ENCODE measurements at regions not wholly inside any gene's neighbourhood (a gene's known extent, or its start where the extent isn't known, plus 50 kb on each side); places are given as distances from the start of the nearest gene placed in this dataset.
"Not testable (repeated sequence)": the region's sequence is repeated elsewhere in the genome, so short reads cannot be mapped to it uniquely, and the experiment has no call there.

DNA sequence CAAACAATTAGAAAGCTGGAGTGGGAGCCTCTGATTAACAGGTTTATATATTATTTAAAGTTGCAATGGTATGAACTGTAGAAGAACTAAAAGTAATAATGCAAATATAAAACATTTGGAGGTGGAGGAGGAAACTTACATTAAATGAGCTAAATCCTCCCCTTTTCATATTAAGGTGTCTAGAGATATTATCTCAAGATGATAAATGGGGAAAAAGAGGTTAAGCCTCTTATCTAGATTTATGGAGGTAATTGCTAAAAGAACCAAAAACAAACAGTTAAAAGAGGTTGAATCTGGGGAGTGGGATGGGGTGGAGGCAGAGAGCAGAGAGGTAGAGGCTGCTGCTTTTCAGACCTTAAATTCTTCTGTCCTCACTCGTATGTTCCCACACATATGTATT, 147.8 kb upstream of the SLC24A2 start:
- DNase-seq (ENCODE audit: low spot score) = no peak

GRCh38 chr9:19935422-19935821, 146.6 kb upstream of the SLC24A2 start:
- no peak for DNase-seq (ENCODE audit: low spot score)

DNA sequence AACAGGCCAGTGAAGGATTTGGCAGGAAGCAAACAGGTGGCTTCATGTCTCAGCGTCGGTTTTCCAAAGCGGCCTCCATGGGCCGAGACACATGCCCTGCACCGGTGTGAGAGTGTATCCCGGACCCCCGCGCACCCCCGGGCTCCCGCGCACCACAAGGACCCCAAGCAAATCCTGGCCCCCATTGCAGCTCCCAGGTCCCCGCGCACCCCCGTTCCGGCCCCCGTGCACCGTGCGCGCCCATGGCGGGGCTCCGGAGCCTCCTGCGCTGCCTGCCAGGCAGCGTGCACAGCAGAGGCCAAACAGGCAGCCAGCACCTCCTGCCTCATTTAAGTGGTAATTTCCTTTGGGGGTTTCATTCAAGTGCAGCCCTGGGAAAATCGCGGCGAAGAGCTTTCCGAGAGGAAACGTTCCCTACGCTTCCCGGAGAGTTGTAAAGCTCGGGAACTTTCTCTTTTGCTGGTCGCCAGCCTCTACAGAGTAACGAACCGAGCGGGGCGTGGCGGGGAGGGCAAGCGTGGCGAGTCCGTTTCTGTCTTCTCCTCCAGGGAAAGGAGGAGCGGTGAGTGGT, 145.5 kb upstream of the SLC24A2 start:
- DNase-seq (ENCODE audit: low spot score) = no peak

- DNase-seq (ENCODE audit: low spot score) = no peak
These were observed 142.5 kb upstream of the SLC24A2 start for GRCh38 chr9:19931098-19931890.

DNA sequence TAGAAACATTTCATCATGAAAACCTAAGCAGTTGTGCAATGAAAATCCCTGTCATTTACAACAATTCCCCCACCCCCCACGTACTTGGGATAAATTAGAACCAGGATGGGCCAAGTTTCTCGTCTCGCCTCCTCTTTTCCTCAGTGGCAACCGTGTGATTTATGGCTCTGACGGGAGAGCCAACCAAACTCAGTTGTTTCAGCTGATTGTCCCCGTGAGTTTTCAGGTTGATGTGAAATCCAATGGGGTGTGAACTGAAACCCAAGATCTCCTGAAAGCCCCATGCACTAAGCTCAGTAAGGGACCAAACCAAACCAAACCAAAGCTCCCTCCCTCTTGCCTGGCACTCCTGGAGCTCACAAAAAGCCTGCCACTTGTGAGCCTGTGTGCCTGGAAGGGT, 138.7 kb upstream of the SLC24A2 start:
- DNase-seq (ENCODE audit: low spot score) = no peak

DNA sequence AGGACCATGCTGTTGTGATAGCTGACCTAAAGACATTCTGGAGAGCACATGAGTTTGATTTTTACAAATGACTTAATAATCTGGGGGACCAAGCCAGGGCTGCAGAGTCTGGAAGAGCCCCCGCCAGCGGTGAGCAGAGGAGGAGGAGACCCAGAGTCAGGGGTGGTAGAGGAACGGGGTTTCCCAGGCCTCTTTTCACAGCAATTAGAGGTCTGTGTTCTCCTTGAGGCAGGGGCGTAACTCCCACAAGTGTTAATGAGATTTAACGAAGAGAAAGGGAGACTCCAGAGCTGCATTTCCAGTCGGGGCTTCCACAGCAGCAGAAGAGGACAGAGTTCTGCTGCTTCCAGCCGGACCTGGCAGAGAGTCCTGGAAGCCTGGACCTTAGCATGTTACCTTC, 137.9 kb upstream of the SLC24A2 start:
- no peak for DNase-seq (ENCODE audit: low spot score)

- DNase-seq (ENCODE audit: low spot score) = peak; percentile 60
These were observed 137.1 kb upstream of the SLC24A2 start for GRCh38 chr9:19925674-19926503.

DNA sequence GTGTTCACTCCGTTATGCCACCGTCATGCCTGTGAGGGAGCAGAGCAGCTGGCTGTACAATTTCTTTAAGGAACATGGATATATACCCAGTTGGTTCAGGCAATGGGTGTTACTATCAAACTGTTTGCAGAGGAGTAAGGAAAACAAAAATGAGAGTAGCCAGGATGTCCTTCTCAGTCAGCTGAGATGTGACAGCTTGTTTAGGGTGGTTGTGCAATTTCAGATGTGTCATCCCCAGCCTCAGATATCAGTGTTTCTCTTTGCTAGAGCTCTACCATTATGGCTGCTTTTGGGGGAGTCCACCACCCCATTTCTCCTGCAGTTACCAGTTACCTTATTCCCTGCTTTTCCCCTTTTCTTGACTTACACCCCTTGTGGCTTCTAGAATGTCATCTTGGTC, 135.2 kb upstream of the SLC24A2 start:
- DNase-seq (ENCODE audit: low spot score) = no peak

DNA sequence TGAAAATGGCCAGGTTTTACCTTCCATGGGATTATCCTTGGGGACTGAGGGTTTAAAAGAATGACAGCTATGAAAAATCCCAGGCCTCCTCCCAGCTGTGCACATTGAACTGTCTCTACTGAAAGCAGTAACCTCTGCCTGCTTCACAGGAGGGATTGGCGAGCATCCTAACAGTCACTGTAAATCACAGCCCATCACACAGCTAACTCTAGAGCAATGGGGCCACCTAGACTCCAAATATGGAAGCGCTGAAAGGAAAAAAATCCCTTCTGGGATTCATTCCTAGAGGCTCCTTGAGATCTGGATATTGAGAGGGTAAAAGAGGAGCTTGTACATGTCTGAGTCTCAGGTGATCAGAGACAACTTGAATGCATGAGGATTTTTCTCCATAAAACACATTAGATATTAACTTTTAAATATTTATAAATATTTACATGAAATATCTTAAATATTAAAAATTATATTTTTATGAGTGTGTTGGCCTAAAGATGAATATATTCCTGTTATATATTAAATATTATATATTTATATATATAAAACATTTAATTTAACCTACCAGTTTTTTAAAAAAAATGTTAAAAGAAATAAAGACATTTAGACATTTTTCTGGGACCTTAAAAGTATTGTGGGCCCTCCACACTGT, 133.8 kb upstream of the SLC24A2 start:
- peak; percentile 15 for DNase-seq (ENCODE audit: low spot score)

DNA sequence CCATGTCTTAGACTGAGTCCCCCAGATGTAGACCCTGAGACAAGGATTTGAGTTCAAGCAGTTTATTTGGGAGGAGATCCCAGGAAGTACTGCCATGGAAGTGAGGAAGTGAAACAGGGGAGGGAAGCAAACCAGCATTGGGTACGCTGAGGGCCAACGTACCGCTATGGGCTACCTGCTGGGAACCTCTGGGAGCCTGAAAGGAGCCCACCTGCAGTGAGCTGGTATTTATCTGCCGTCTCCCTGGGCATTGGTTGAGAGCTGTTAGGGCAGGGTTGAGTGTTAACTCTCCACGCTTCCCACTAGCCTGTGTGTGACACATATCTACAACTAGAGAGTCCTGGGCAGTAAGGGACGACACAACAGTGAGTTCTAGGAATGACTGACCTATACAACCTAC, 131.6 kb upstream of the SLC24A2 start:
- no peak for DNase-seq (ENCODE audit: low spot score)

- DNase-seq (ENCODE audit: low spot score) = no peak
These were observed 129.8 kb upstream of the SLC24A2 start for GRCh38 chr9:19918630-19919029.

- no peak for DNase-seq (ENCODE audit: low spot score)
These were observed 125.2 kb upstream of the SLC24A2 start for GRCh38 chr9:19914044-19914443.

GRCh38 chr9:19913151-19913550, 124.3 kb upstream of the SLC24A2 start:
- DNase-seq (ENCODE audit: low spot score) = no peak

DNA sequence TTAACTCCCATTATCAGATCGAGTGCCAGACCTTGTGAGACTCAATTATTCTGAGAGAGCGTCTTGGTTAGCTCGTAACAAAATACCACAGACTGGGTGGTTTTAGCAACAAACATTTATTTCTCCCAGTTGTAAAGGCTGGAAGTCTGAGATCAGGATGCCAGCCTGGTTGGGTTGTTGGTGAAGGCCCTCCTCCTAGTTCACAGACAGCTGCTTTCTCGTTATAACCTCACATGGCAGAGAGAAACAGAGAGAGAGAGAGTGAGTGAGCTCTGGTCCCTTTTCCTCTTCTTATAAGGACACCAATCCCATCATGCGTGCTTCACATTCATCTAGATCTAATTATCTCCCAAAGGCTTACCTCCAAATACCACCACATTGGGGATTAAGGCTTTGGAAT, 114.2 kb upstream of the SLC24A2 start:
- no peak for DNase-seq (ENCODE audit: low spot score)

GRCh38 chr9:19901586-19901985, 112.7 kb upstream of the SLC24A2 start:
- DNase-seq (ENCODE audit: low spot score) = no peak

DNA sequence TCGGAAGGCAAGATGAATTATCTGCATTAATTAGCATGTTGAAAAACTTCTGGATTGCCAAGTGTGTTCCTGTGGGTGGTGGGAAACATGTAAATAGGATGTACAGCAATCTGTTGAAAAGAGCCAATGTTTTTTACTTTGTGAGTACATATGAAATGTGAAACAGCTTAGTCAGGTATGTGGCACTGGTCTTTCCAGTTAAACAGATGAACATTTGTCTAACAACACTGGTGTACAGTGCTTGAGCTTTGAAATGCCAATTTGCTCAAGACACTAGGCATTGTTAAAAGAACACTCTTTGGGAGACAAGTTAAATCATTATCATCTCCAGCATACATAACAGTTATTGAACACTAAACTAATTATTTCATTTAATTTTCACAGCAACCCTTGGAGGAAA, 107.3 kb upstream of the SLC24A2 start:
- DNase-seq (ENCODE audit: low spot score) = no peak

- not testable (repeated sequence) for DNase-seq (ENCODE audit: low spot score)
These were observed 106.7 kb upstream of the SLC24A2 start for GRCh38 chr9:19895578-19895977.

- no peak for DNase-seq (ENCODE audit: low spot score)
These were observed 106.2 kb upstream of the SLC24A2 start for GRCh38 chr9:19895006-19895405.

DNA sequence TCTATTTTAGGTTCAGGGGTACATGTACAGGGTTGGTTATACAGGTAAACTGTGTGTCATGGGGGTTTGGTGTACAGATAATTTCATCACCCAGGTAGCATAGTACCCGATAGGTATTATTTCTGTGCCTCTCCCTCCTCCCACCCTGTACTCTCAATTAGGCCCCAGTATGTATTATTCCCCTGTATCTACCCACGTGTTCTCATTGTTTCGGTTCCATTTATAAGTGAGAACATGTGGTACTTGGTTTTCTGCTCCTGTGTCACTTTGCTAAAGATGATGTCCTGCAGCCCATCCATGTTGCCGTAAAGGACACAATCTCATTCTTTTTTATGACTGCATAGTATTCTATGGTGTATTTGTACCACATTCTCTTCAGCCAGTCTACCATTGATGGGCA, 96.8 kb upstream of the SLC24A2 start:
- DNase-seq (ENCODE audit: low spot score) = no peak

GRCh38 chr9:19879062-19879461, 90.2 kb upstream of the SLC24A2 start:
- DNase-seq (ENCODE audit: low spot score) = no peak

DNA sequence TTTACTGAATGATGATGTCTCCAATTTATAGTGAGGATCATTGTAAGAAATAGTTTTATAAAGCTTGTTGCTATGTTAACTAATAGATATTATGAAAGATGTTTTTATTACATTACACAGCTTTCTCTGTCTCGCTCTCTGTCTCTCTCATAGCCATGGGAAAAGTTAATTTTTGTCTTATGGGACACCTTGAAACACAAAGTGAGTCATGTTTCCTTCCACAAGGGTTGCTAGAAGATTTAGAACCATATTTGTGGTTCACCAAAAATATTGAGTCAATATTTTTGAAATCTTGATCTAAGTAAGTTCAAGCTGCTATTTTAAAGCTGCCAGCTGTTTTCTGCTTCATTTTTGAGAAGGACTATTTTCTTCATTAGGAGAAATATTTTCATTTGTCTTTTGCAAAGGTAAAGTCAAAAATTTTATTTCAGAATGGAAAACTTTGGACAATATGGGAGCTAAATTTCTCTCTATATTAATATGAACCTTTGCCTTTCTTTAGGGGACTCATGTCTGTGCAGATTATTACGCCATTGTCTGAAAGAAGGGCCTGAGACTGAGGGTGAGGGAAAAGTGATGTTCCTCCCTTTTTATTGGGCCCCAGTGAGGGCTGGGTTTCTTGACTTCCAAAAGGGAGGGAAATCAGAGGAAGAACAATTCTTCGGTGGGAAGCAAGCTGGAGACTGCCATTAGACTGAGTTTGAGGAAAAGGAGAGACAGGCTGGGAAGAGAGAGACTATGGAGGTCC, 87.9 kb upstream of the SLC24A2 start:
- DNase-seq (ENCODE audit: low spot score) = no peak

All from HuH-7 (cell line).